GM18498 (cell line): ENCODE measurements at regions not wholly inside any gene's neighbourhood (a gene's known extent, or its start where the extent isn't known, plus 50 kb on each side); places are given as distances from the start of the nearest gene placed in this dataset.
"Not testable (repeated sequence)": the region's sequence is repeated elsewhere in the genome, so short reads cannot be mapped to it uniquely, and the experiment has no call there.

Source experiments
- ATAC-seq: cut with Tn5 transposase; IDR thresholded peaks from one replicate; pipeline ENCODE4 v1.9.1; 2021; ENCODE audit warnings: mild to moderate bottlenecking, moderate library complexity; ENCODE audit not compliant: unreplicated experiment

GRCh38 chr6:27547157-27548075 lies 74.5 kb upstream of the ZNF184 start:
- ATAC-seq = no peak

- ATAC-seq = no peak
These were observed 73.6 kb upstream of the ZNF184 start for GRCh38 chr6:27546522-27546921.

GRCh38 chr6:27545271-27546046 lies 72.6 kb upstream of the ZNF184 start:
- ATAC-seq = no peak

GRCh38 chr6:27544612-27545260 lies 71.8 kb upstream of the ZNF184 start:
- no peak for ATAC-seq

- not testable (repeated sequence) for ATAC-seq
These were observed 71.2 kb upstream of the ZNF184 start for GRCh38 chr6:27544135-27544534.

- ATAC-seq = no peak
These were observed 69.6 kb upstream of the ZNF184 start for GRCh38 chr6:27542485-27542884.

- no peak for ATAC-seq
These were observed 69.0 kb upstream of the ZNF184 start for GRCh38 chr6:27541933-27542297.

GRCh38 chr6:27541212-27541932 lies 68.5 kb upstream of the ZNF184 start:
- no peak for ATAC-seq

- ATAC-seq = no peak
These were observed 66.6 kb upstream of the ZNF184 start for GRCh38 chr6:27539551-27539950.

- ATAC-seq = no peak
These were observed 60.1 kb upstream of the ZNF184 start for GRCh38 chr6:27532820-27533538.

GRCh38 chr6:27531772-27532459 lies 59.0 kb upstream of the ZNF184 start:
- no peak for ATAC-seq

- not testable (repeated sequence) for ATAC-seq
These were observed 56.9 kb upstream of the ZNF184 start for GRCh38 chr6:27529796-27530195.

GRCh38 chr6:27528714-27529113 lies 55.8 kb upstream of the ZNF184 start:
- ATAC-seq = no peak
